ENCODE measurements at regions not wholly inside any gene's neighbourhood (a gene's known extent, or its start where the extent isn't known, plus 50 kb on each side); places are given as distances from the start of the nearest gene placed in this dataset.

DNA sequence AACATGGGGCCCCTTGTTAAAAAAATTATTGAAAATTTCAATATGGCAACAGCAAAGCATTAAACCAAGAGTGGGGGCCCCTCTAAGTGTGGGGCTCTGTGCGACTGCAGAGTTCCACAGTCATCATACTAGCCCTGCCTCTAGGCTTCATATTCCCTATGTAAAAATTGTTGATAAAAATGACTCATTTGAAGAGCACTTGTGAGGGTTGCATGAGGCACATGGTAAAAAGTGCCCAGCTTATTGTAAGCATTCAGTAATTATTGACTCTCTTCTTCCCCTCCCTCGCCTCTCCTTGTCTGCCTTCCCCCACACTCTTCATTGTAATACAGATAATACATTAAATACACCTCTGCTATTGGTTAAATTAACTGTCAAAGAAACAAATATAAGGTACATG, 86.7 kb upstream of the PTBP2 start:
- TF ChIP-seq, protein P1, sequence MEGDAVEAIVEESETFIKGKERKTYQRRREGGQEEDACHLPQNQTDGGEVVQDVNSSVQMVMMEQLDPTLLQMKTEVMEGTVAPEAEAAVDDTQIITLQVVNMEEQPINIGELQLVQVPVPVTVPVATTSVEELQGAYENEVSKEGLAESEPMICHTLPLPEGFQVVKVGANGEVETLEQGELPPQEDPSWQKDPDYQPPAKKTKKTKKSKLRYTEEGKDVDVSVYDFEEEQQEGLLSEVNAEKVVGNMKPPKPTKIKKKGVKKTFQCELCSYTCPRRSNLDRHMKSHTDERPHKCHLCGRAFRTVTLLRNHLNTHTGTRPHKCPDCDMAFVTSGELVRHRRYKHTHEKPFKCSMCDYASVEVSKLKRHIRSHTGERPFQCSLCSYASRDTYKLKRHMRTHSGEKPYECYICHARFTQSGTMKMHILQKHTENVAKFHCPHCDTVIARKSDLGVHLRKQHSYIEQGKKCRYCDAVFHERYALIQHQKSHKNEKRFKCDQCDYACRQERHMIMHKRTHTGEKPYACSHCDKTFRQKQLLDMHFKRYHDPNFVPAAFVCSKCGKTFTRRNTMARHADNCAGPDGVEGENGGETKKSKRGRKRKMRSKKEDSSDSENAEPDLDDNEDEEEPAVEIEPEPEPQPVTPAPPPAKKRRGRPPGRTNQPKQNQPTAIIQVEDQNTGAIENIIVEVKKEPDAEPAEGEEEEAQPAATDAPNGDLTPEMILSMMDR (IDR thresholded peaks at IDR 0.05): no peak
- no peak for TF ChIP-seq POLR2A (IDR thresholded peaks at IDR 0.05)
